GM10248 (cell line): ENCODE measurements at regions not wholly inside any gene's neighbourhood (a gene's known extent, or its start where the extent isn't known, plus 50 kb on each side); places are given as distances from the start of the nearest gene placed in this dataset.

ENCODE experiments used
- CTCF ChIA-PET: fragments of 300-600 bp; sonication (Branson Sonifier 250); formaldehyde crosslinking; extraction: SDS; loops from one replicate; lab custom pipeline; 2021; ENCODE audit warnings: antibody characterized with exemption; lab: Yijun Ruan, JAX
- POLR2A ChIA-PET: fragments of 350-650 bp; sonication (Branson Sonifier 250); formaldehyde crosslinking; extraction: SDS; loops from one replicate; lab custom pipeline; 2020; ENCODE audit warnings: antibody characterized with exemption; lab: Yijun Ruan, JAX
- DNase-seq: peaks from one replicate; pipeline ENCODE4 v3.0.0; 2012; ENCODE audit errors: extremely low spot score
- TF ChIP-seq, protein P1 (sequence below): IDR thresholded peaks from 2 replicates; pipeline ENCODE4 v1.5.1; 2012; ENCODE audit warnings: mild to moderate bottlenecking, low read depth; ENCODE audit errors: extremely low read depth, missing control alignments, control extremely low read depth

DNA sequence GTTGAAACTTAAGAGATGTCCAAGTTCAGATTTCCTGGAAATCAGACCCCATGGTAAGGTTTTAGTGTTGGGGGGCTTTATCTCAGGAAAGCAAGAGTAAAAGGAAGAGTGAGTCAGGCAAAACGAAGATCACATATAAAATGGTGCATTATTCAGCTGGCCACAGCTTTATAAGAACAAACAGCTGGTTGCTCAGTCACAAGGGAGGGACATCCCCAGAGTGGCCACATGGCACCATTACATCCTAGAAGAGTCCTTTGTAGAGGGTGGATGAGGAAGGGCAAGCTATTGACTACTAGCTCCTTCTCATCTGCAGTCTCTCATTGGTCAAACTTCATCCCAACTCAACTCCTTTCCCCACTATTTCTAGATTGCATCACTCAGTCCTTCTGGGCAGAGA lies 68.3 kb upstream of the COL8A1 start:
- ChIA-PET CTCF (interaction anchor here (0.9 to 2.0 kb wide), 6 partner anchors 13 to 546 kb away, joined by 3 to 7 read pairs (median 4); no protein-coding TSS in a partner anchor), POLR2A (no interaction called here)
- DNase-seq: no peak
- TF ChIP-seq, protein P1, sequence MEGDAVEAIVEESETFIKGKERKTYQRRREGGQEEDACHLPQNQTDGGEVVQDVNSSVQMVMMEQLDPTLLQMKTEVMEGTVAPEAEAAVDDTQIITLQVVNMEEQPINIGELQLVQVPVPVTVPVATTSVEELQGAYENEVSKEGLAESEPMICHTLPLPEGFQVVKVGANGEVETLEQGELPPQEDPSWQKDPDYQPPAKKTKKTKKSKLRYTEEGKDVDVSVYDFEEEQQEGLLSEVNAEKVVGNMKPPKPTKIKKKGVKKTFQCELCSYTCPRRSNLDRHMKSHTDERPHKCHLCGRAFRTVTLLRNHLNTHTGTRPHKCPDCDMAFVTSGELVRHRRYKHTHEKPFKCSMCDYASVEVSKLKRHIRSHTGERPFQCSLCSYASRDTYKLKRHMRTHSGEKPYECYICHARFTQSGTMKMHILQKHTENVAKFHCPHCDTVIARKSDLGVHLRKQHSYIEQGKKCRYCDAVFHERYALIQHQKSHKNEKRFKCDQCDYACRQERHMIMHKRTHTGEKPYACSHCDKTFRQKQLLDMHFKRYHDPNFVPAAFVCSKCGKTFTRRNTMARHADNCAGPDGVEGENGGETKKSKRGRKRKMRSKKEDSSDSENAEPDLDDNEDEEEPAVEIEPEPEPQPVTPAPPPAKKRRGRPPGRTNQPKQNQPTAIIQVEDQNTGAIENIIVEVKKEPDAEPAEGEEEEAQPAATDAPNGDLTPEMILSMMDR: no peak

DNA sequence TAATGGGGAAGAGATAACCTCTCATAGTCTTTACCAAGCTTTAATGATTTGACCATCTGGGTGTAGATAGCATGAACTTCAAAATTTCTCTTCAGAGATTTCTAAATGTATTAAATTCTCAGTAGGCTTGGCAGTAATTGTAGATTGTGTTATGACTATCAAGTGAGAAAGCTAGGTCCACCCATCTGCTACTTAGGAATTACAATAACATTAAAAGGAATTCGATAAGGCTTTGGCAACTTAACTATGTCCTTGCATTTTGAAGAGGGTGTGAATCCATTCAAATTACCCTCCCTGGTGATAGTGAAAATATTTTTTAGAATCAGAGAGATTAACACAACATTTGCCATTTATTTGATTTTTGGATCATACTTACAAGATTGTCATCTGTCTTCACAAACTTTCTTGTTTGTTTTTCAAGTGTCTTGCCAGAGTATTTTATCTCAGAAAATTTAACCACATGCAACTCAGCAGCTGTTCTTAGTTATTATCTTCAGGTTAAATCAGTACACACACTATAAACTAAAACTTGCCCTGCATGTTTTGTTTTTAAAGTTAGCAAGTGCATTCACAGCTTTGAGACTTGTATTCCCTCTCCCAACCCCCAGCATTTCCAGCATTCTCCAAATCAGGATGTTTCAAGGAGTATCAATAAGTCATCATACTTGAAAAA lies 69.6 kb upstream of the COL8A1 start:
- CTCF ChIA-PET: interaction anchor here (1.0 to 2.0 kb wide), 4 partner anchors 18 to 455 kb away, joined by 3 to 7 read pairs (median 4); no protein-coding TSS in a partner anchor

DNA sequence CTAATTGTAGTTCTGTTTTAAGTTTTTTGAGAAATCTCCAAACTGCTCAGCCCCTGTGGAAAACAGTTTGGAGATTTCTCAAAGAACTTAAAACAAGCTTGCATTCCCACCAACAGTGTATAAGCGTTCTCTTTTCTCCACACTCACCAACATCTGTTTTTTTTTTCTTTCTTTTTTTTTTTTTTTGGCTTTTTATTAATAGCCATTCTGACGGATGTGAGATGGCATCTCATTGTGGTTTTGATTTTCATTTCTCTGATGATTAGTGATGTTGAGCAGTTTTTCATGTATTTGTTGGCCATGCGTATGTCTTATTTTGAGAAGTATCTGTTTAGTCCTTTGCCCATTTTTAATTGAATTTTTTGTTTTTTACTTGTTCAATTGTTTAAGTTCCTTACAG lies 73.1 kb upstream of the COL8A1 start:
- ChIA-PET POLR2A (no interaction called here), CTCF (no interaction called here)
- DNase-seq: no peak
- TF ChIP-seq, protein P1: no peak

More for the DNA sequence above, 69.6 kb upstream of the COL8A1 start:
- POLR2A ChIA-PET: no interaction called here
- TF ChIP-seq, protein P1: no peak
- no peak for DNase-seq

DNA sequence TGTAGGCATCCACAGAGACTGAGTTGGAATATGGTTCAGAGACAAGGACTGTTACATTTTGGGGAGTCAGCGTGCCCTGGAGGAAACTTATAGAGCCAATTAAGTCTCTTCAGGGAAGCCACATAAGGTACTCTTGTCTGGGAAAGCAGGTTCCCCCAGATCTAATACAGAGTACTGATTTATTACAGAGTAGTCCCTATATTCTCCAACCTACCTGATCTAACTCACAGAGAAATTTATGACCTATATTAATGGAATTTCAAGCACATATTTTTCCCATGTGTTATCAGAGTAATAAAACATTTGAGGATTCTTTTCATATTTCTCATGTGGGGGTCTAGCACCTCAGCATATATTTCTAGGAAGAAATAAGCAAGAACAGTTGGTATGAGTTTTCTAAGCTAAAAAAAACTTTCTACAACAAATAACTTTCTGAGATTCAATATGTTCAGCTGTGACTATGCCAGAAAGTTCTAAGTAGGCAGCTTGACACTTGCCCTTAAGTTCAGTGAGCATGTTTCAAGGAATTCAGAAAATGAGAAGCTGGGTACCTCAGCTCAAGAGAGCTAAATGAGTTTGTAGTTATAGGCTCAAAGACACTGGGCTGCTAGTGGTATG lies 75.3 kb upstream of the COL8A1 start:
- TF ChIP-seq, protein P1: no peak
- DNase-seq: no peak
- CTCF ChIA-PET: interaction anchor here (0.7 to 1.5 kb wide), 7 partner anchors 11 to 83 kb away, joined by 3 to 7 read pairs (median 3); no protein-coding TSS in a partner anchor
- POLR2A ChIA-PET: no interaction called here

DNA sequence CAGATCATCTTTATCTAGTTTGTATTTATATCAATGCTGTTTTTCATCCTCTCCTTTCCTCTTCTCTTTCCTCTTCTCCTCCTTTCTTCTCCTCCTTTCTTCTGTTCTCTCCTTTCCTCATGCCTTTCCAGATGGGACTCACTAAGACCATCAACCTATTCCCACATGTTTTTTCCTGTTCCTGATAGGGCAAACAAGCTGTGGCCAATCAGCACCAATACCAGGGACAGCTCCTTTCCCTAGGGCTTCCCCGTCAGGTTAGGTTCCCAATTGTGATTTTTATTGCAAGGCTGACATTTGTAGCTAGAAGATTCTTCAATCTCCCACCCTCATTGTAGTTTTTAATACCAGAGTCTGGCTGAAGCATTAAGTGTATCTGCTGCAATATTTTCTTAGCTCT lies 76.3 kb upstream of the COL8A1 start:
- DNase-seq: no peak
- POLR2A ChIA-PET: no interaction called here
- CTCF ChIA-PET: interaction anchor here (0.7 to 1.3 kb wide), 2 partner anchors 15 to 246 kb away, joined by 3 to 4 read pairs; no protein-coding TSS in a partner anchor
- TF ChIP-seq, protein P1: no peak

DNA sequence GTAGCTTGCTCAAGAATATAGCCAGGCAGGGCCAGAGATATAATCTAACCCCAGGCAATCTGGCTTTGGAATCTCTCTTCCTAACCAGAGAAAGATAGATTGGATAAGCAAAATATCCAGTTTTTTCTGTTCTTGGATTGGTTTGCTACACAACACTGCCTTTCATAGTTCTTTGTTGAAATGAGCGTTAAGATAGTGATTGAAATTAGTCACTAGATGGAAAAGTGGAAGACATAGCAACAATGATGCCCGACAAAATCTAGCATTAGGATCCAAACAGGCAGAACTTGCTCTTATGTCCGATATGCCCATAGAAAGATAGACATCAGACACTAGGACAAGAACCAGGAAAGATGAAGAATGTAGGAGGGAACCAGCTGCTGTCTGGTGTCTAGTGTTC lies 77.3 kb upstream of the COL8A1 start:
- TF ChIP-seq, protein P1: no peak
- ChIA-PET CTCF (interaction anchor here (1.3 kb wide), 1 partner anchor 247 kb away, joined by 4 read pairs; no protein-coding TSS in a partner anchor), POLR2A (no interaction called here)
- no peak for DNase-seq
